GM21619 (cell line): ENCODE measurements at regions not wholly inside any gene's neighbourhood (a gene's known extent, or its start where the extent isn't known, plus 50 kb on each side); places are given as distances from the start of the nearest gene placed in this dataset.
"Not testable (repeated sequence)": the region's sequence is repeated elsewhere in the genome, so short reads cannot be mapped to it uniquely, and the experiment has no call there.

Source experiments
- ATAC-seq: cut with Tn5 transposase; IDR thresholded peaks from one replicate; pipeline ENCODE4 v1.9.1; 2021; ENCODE audit not compliant: unreplicated experiment

DNA sequence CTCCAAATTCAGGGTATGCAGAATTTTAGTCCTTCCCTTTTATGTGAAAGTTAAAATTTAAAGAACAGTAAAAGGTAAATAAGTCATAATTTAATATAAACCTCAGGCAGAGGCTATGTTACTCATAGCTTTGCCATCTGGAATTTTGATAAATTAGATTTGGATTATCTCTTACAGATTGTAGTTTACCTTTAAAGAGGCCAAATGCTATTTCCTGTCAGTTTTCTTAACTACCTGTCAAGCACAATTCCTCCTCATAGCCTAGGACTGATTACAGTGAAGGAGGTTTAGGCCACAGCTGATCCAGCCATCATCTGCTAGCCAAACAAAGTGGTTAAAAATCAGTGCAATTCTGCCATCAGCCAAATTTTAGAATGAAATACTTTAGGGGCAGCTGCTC is 128.1 kb downstream of the MFAP3L start:
- no peak for ATAC-seq

DNA sequence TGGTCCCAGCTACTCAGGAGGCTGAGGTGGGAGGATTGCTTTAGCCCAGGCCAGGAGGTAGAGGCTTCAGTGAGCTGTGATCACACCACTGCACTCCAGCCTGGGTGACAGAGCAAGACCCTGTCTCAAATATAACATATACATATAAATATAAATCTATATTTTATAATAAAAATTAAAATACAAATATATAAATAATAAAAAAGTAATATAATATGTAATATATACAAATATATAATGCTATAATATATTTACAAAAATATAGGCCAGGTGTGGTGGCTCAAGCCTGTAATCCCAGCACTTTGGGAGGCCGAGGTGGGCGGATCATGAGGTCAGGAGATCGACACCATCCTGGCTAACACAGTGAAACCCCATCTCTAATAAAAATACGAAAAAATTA is 131.4 kb downstream of the MFAP3L start:
- not testable (repeated sequence) for ATAC-seq

DNA sequence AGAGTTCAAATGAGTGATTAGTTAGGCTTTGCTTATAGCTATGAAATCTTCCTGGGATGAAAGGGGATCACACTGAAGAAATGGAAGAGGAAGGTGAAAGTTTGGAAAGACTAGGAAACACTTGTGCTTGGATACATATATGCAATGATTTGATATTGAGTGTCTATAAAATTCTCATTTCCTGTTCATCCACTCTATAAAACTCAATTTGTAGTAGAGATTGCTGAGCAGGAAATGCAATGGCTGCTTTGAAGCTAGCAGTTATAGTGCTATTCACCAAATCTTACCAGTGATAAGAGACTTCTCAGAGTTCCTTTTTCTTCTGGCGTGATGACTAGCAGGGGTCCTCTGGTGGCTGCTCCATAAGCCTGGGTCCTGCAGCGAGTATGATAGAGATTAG is 128.1 kb upstream of the HPF1 start:
- ATAC-seq, result no peak

DNA sequence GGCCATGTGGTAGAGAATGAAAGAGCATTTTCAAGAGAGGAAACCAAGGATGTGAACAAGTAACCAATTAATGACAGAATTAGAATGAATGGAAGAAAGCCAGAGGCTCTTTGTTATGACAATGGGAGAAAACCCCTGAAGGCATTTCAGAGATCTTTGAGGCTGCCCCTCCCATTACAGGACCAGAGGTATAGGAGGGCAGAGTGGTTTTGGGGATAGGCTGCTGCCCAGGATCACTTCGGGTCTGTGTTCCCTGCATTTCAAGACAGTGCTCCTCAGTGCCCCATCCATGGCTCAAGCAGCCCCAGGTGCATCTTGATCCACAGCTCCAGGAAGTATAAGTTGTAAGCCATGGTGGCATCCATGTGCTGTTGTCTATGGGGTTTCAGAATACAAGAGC is 124.0 kb upstream of the HPF1 start:
- ATAC-seq, result no peak

DNA sequence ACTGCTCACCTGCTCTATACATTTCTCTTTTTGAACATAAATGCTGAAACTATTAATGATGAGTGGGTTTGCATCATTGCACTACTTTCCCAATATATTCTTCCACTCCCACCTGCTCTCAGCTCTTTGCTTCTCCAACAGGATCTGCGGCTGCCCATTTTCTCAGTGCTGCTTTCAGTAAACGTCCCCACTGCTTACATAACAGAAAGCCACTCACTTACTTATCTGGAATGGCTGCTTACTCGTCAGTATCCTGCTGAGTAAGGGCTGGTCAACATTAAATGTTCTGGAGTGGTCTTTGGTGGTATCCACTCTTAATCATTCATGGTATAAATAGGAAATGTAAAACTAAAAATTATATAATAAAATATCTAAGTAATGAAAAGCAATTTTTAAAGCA is 112.8 kb upstream of the HPF1 start:
- ATAC-seq, result no peak

DNA sequence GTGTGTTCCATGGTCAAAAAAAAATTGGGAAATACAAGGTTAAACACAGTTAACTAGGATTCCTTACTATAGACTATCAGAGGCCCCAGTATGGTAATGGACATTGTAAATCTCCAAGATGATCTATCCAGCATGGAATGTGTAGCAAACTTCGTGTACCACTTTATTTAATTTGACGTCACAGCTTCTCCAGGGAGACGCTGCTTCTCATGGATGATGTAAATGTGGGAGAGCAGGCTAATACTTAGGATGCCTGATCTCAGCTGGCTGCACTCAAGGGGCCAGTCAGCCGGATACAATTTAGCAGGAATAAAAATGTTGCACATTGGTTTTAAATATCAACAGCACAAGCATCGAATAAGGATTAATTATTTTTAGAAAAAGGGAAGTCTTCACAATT is 111.7 kb upstream of the HPF1 start:
- no peak for ATAC-seq

DNA sequence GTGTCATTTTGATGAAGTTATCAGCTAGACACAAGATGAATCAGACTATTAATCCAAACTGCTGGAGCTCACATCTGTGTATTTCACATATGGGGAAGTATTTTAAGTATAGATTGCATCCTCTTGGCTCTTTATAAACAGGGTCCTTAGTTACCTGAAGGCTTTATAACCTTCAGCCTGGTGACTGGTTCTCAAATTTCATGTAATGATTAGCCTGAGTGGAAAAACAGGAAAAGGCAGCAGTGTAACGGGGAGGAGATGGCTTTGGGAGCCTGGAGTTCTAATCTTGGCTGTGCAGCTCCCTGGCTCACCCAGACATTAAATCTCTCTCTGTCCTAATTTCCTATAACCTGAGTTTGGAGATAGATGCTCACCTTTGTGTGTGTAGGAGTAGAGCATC is 103.8 kb upstream of the HPF1 start:
- ATAC-seq, result no peak

DNA sequence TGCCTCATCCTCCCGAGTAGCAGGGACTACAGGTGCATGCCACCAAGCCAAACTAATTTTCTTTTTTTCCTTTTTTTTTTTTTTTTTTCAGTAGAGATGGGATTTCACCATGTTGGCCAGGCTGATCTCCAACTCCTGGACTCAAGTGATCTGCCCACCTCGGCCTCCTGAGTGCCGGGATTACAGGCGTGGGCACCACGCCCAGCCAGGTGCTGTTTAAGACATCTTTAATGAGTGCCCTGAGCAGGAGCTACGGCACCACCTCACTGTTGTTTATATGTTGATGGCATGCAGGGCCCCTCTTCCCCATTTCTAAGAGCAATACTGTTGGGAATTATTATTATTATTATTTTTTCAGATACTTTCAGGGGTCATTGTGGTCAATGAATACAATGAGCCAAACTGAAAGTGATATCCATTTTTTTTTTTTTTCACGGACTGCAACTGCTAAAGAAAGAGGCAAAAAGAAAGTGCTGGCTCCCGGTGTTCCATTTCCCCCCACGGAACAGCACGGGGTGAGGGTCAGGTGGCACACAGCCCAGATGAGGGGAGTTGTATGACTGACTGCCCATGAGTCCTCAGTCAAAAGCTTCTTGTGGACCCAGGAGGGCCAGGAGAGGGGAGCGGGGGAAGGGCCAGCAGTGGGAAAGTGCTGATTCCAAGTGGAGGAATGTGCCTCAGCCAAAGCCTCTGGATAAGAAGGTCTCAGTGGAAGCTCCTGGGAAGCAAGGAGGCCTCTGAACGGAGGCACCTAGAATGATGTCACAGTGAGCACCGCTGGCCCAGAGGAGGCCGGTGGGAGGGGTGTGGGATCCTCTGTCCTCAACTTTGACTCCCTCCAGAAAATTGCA is 101.8 kb upstream of the HPF1 start:
- no peak for ATAC-seq

DNA sequence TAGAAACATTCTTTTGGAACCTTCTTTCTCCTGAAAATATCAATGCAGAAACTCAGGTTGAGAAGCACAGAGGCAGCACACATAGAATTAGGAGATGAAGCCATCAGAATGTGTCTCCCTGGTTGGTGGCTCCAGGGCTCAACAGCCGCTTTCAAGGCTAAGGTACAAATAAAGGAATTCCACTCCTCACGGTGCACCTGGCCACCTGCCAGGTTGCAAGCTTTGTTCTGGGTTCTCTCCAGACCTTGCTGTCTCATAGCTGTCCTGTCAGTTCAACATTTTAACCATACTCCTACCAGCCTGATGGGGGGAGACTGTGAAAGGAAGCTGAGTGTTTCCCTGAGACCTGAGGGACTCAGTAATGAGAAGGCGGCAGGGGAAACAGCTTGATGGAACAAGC is 96.3 kb upstream of the HPF1 start:
- no peak for ATAC-seq

DNA sequence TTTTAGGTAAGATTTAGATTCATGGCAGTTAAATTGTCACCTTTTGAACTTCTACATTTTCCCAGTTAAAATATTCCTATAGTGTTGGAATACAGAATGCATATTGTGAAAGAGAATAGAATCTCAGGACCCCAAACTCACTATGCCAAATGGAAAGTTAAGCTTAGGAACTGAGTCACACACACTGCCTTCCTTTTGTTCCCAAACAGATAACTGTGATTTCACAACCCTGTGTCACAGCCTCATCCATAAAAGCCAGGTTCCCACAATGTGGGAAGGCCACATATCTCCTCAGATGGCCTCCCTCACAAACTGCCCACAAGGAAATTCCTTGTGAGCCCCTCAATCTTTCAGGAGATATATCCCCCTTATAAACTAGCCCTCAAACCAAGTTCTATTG is 94.7 kb upstream of the HPF1 start:
- ATAC-seq, result no peak

DNA sequence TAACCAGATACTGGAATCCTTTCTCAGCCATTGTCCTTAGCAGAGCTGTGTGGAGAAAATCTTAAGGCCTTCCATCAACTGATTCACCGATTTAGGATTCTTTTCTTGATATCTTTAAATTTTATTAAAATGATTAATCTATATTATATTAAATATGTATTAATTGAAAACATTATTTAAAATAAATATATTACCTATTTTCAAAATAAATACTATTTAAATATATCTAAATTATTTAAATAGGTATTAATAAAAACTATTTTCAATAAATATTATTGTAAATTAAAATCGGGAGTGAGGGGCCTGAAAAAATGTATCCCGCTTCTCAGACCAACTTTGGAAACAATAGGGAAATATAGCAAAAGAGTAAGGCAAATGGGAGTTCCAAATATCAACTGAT is 94.0 kb upstream of the HPF1 start:
- ATAC-seq, result no peak

DNA sequence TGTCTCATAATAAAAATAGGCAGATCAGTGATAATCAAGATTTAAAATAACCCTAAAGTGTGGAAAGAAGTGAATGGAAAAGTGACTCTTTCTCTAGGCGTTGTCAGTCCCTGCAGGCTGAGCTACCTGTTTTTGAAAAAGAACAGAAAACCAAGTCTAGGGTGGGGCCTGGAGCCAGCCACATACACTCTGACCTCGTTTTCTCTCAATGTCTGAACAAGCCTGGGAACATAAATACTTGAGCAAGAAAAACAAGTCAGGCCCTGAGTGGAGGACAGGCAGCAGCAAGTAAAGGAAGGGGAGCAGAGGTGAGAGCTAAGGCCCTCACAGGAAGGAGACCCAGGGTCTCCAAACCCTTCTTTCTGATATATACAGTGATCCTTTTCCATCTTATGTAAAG is 91.7 kb upstream of the HPF1 start:
- no peak for ATAC-seq

DNA sequence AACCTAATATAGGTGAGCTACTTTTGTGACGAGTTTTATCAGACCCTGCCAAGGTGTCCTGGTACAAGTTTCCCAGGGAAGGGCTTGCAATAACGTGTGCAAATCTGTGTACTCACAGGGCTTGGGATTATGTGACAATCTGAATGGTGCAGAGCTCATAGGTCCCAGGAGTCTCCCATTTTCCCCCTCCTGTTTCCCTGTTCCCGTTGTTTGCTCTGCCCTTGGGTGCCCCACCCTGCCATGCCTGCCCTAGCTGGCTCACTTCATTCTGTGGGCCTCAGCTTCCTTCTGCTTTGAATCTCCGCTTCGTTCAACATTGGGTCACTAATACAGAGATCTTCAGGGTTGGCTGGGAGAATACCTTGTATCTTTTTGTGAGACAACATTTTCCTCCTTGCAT is 90.3 kb upstream of the HPF1 start:
- no peak for ATAC-seq

DNA sequence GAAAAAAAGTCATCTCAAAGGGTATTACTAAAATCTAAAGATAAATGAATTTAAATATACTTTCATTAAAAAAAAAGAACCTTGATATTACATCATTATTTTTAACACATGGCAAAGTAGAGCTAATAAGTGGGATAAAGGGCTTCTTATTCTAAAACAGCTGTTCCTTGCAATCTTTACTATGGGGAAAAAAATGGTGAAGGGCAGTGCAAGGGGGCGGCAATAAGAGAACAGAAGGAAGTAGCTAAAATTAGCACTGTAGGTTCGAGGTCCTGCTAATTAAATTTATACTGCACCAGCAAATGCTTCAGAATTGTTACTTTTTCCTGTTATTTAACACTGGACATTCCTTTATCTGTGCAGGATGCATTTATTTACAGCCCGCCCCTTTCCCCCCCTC is 89.4 kb upstream of the HPF1 start:
- ATAC-seq, result no peak

DNA sequence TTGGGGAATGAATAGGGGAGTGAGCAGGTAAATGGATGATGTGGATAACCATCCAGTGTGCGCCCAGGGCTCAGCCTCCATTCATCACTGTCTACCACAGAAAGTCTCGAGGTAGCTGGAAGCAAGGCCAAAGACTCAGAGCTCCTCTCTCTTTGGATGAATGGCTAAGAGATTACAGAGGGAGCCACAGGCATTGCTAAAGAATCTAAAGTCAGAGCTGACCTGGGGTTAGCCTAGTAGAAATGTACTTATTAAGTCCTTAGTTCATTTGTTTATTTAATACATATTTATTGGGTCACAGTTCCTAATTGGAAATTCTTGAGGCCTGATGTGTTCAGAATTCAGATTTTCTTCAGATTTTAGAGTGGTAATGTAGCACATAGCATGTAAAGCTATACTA is 88.7 kb upstream of the HPF1 start:
- no peak for ATAC-seq

DNA sequence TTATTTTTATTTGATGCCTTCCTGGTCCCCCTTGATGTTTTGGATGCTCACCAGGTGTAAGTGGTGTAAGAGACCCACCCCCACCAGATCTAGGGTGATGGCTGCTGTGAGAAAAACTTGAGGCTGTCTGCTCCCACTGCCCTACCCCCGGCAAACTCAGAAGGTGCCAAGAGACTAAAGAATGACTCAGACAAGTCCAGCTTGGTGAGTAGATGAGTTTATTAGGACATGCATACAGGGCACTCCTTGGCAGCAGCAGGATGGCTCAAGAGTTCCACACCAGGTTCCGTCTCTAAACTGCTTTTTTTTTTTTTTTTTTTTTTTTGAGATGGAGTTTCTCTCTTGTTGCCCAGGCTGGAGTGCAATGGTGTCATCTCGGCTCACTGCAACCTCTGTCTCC is 84.0 kb upstream of the HPF1 start:
- ATAC-seq, result no peak

DNA sequence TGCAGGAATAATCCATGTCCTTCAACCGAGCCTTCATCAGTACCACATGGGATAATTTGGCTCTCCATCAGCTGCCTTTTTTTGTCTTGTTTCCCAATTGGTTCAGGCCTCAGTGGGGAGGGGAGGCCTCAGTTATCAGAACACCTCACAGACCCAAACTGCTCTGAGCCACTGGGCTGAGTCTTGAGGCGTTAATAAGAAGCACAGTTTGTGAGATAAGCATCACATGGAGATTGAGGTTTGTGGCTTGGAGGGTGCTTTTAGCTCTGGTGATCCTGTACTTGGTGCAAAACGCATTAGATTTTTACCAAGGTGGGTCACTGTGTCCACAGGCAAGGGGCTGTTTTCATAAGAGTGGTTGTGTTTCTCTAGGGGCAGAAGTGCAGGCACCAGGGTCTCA is 82.8 kb upstream of the HPF1 start:
- ATAC-seq, result no peak

DNA sequence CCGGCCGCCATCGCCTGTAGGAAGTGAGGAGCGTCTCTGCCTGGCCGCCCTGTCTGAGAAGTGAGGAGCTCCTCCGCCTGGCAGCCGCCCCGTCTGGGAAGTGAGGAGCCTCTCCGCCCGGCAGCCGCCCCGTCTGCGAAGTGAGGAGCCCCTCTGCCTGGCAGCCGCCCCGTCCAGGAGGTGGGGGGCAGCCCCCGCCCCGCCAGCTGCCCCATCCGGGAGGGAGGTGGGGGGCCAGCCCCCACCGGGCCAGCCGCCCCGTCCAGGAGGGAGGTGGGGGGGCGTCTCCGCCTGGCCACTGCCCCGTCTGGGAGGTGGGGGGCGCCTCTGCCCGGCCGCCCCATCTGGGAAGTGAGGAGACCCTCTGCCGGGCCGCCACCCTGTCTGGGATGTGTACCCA is 70.6 kb upstream of the HPF1 start:
- not testable (repeated sequence) for ATAC-seq

DNA sequence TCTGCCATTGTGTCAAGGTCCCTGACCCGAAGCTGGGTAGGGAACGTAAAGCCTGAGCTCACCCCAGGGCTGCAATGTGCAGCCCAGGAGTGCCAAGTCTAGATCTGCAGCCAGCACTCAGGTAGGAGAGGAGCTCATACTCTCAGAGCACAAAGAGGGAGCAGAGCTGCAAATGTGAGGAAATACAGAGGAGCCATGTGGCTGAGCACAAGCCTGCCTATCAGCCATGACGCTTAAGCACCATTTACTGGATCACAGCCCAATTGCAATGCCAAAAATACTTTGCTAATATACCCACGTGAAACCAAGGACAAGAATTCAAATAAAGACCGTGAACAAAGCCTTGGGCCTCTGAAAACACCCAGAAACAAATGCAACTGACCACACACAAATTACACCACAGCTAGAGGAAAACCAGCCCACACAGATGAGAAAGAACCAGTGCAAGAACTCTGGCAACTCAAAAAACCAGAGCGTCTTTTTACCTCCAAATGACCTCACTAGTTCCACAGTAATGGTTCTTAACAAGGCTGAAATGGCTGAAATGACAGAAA is 69.0 kb upstream of the HPF1 start:
- no peak for ATAC-seq

DNA sequence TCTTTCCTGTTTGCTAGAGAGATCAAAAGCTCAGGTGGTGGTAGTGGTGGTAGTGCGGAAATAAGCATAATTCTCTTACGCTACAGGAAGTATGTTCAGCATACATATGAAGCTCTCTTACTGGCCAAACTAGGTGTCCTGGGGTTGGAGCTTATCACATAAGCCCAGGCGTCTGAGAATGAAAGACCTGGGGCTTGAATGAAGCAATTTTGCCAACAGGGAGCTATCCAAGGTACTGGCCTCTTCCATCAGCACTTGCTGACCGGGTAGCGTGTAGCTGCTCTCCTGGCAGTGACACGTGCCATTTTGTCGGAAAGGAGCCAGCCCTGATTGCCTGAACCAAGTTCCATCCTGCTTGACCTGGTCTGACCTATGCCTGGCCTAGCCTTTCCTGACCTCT is 65.9 kb upstream of the HPF1 start:
- no peak for ATAC-seq

DNA sequence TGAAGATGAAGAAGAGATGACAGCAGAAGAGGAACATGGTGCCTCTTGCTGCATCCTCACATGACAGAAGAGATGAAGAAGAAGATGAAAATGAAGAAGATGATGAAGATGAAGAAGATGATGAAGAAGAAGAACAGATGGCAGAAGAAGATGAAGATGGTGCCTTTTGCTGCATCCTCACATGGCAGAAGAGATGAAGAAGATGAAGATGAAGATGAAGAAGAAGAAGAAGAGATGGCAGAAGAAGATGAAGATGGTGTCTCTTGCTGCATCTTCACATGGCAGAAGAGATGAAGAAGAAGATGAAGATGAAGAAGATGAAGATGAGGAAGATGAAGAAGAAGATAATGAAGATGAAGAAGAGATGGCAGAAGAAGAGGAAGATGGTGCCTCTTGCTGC is 63.7 kb upstream of the HPF1 start:
- ATAC-seq, result no peak

DNA sequence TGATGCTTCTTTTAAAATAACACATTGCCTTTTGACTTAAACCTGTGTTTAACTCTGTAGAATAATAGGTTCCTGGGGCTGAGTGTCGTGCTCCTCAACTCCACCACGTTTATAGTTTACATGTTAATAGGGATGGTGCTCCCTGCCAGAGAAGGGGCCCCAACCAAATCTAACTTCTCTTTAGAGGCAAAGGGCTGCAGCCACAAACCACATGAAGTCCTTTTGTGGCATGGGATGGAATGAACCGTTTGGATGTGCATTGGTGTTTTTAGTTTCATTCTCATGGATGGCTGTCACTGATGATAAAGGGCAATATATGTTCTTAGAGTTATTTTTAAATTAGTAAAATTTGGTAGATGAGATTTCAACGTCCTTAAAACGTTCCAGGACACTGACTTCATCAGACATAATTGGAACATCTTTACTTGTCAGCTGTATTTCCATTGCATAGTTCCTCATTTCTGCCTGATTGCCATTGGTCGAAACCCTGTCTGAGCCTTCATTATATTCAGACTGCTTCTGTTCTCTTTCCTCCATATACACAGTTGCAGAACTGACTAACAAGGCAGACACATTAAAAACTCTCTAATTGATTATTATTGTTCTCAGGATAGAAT is 60.4 kb upstream of the HPF1 start:
- no peak for ATAC-seq

DNA sequence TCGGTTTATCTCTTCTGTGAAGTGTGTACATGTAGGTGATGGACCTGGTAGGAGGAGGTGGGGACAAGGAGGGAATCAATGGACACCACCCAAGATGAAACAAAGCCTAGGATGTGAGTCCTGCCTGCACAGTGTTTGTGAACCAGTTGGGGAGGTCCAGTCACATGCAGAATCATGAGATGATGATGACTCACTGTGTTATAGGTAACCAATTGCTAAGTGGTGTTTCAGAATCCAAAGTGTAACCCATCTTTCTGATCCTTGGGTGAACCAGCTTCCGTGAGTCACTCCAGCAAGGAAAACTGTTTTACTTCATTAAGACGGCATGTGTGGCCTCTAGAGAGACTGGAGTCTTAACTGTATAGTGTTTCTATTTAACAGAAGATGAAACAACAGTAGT is 57.9 kb upstream of the HPF1 start:
- peak; percentile 72 for ATAC-seq
